Stimulated activated CD8-positive, alpha-beta memory T cell treated with anti-CD3 and anti-CD28 coated beads, Interleukin-15, amount 100 ng/mL, for 4 hours (primary cell): ENCODE measurements at regions not wholly inside any gene's neighbourhood (a gene's known extent, or its start where the extent isn't known, plus 50 kb on each side); places are given as distances from the start of the nearest gene placed in this dataset.

Experiments
- DNase-seq, 2 donors: peaks; one replicate each; pipeline ENCODE4 v3.0.0-alpha.2; 2020; ENCODE audit warnings: low read depth in 2 of 2

DNA sequence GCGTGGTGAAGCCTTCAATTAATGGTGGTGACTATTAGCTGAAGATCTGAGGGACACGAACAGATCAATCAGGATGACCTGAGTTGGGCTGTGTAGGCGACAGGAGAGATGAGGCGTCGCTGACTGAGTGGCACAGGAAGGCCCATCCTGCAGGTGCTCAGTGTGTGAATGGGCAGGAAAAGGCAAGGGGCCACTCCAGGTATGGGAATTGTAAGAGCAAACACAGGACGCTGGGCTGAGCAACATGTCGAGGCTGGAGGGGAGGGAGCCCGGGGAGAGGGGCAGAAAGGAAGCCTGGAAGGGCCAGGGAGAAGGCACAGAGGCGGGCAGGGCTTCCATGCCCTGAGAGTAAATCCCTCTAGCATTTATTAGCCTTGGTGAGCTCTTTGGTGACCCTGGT is 151.0 kb downstream of the VEGFA start:
- no peak for DNase-seq

GRCh38 chr6:43919774-43920173 is 149.8 kb downstream of the VEGFA start:
- DNase-seq = no peak

DNA sequence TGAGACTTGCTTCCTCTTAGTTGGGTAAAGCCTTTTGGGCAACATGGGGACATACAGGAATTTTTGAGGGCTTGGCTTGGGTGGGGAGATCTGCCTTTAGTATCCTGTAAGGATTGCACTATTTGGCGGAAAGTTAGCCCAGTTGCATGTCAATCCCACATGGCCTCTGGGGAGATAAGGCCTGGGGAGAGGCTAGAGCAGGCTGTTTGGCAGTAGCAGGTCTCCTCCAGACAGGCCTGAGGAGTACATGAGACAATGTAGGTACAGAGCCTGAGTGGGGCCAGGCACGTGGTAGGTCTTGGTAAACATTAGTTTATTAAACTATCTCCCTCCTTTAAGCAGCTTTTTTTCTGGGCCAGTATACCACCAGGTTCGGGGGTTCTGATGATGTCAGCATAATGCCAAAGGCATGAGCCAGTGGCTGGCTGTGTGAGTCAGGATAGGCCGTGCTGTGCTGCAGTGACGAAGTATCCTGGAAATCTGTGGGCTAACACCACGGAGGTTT is 147.9 kb downstream of the VEGFA start:
- no peak for DNase-seq

GRCh38 chr6:43916924-43917877 is 147.2 kb downstream of the VEGFA start:
- DNase-seq = no peak

GRCh38 chr6:43915986-43916923 is 146.2 kb downstream of the VEGFA start:
- DNase-seq = no peak

GRCh38 chr6:43915208-43915869 is 145.3 kb downstream of the VEGFA start:
- no peak for DNase-seq

DNA sequence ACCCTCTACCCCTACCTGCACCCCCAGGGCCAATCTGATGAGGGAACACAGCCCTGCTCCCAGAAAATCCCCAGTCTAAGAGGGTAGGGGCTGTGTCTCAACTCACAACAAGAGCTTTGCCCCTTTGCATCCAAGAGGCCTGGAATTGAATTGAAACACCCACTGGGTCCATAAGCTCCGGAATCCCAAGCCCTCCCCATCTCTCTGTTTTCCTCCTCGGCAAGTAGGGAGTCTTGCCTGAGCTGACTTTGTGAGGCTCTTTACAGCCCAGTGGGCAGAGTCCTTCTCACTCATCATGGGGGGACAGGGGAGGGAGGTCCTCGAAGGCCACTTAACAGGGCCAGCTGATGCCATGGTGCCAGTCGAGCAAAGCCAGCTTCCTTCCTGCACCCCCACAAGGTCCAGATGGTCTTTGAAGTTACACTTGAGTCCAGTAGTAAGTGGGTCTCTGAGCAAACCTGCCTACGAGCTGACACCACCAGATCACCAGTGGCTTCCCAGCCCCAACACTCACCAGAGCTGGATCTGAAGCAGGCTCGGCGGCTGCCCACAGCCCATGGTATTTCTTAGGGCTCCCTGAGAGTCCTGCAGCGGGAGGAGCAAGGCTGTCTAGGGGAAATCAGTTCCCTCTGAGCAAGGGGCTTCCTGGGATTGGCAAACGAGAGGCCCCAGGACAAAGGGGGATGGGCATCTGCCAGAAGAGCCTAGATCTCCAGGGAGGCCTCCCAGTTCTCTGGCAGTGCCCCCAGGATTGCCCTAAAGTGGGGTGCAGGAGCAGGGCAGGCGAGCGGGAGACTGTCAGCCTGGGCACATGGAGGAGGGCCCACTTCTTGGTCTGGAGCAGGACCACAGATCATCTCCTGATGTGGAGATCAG is 144.5 kb downstream of the VEGFA start:
- no peak for DNase-seq

GRCh38 chr6:43913375-43914271 is 143.6 kb downstream of the VEGFA start:
- no peak for DNase-seq

- no peak for DNase-seq
These were observed 142.8 kb downstream of the VEGFA start for GRCh38 chr6:43912598-43913371.

DNA sequence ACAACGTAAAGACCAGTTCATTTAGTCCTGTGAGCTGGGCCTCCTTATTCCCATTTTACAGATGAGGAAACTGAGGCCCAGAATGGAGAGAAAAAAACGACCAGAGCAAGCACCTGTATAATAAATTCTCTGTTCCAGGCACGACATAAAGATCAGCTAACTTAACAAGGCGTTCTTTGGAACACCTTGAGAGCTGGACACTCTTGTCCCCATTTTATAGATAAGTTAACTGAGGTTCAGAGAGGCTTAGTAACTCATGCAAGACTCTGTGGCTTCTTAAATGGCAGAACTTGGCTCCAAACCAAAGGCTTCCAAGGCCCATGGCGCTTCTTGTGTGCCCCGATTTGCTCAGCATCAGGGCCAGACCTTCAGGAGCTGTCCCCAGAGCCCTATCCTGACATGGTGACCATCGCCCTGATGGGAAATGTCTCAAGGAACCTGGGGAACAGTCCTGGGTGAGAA is 142.1 kb downstream of the VEGFA start:
- DNase-seq = no peak

DNA sequence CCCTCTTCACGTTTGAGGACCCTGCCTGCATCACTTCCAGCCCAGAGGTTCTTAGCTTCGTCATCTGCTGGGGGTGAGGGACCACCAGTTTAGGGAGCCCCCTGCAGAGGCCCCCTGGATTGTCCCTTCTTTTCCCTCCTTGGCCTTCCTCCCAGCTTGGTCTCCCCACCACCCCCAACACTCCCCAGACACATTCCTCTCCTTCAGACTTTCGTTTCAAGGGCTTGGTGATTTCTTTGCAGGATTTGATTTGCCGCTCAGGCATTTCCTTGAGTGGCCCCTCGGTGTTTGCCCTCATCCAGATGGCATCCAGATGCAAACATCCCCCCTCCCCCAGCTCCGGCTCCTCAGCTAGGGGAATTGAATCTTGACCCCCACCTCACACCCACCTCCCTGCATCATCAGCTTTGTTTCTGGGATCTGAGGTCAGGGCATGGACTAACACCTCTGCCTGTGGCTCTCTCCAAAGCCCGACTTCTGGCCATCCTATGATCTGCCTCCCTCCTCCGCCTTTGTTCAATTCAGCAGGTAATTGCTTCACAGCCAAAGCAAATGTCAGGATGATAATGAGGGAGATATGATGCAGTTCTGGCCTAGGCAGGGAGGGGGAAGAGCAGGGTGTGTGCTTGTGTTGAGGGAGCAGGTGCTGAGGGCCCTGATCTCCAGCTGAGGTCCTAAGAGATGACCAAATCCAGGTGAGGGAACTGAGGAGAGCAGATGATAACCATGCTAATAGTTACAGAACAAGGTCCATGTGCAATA is 141.5 kb downstream of the VEGFA start:
- no peak for DNase-seq

GRCh38 chr6:43910638-43911353 is 140.8 kb downstream of the VEGFA start:
- DNase-seq = no peak

GRCh38 chr6:43910149-43910637 is 140.2 kb downstream of the VEGFA start:
- no peak for DNase-seq

- DNase-seq = no peak
These were observed 139.6 kb downstream of the VEGFA start for GRCh38 chr6:43909474-43910148.

DNA sequence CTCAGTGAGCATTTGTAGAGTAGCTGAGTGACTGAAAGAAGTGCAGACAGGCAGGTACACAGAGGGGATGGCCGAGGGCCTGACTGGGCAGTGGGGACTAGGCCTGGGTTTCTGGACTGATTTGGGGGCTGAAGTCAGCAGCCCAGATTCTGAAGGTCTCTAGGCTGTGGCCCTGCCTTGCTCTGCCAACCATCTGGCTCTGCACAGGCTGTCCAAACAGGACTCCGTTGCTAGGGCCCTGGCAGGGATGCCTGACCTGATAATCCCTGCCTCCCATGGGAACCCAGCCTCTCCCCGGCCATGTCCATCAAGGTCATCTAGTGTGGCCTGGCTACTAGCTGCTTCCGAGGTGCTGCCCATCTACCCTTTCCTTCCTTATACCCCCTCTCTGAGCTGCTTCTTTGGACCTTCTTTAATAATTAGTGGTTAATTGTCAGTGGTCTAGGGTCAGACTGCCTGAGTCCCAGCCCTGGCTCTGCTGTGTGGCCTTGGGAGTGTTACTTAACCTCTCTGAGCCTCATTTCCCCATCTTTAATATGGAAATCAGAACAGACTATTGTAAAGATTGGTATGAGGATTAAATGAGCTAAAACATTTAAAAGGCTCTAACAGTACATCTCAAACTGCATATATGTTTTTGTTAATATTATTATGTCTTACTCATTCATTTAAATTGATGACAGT is 137.9 kb downstream of the VEGFA start:
- DNase-seq = no peak

DNA sequence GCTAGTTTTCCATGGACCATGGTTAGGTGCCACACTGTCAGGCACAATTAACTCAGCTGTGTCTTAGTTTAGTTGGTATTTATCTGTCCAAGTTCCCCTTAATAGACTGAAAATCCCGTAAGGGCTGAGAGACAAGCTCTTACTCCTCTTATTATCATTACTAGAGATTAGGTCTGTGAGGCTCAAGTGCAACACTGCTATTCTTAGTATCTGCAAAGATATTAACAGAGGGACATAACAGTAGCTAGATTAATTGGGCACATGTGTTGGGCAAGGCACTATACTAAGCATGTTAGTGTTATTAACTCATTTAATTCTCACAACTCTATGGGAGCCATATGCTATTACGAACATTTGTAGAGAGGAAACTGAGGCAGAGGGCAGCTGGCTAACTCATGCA is 137.3 kb downstream of the VEGFA start:
- DNase-seq = no peak
